Progenitor cell of endocrine pancreas (in vitro differentiated cells): ENCODE measurements at regions not wholly inside any gene's neighbourhood (a gene's known extent, or its start where the extent isn't known, plus 50 kb on each side); places are given as distances from the start of the nearest gene placed in this dataset.
"Not testable (repeated sequence)": the region's sequence is repeated elsewhere in the genome, so short reads cannot be mapped to it uniquely, and the experiment has no call there.

Experiments
- DNase-seq: peaks from one replicate; pipeline ENCODE4 v3.0.0; 2021; ENCODE audit warnings: low spot score; ENCODE audit not compliant: unreplicated experiment
- H3K27ac Mint-ChIP-seq: 2 replicates; pipeline ENCODE4 v1.8.0; 2021; ENCODE audit warnings: mild to moderate bottlenecking, moderate library complexity, mixed read lengths
- H3K27me3 Mint-ChIP-seq: 2 replicates; pipeline ENCODE4 v1.8.0; 2021; ENCODE audit warnings: mixed read lengths
- H3K36me3 Mint-ChIP-seq: 2 replicates; pipeline ENCODE4 v1.8.0; 2022; ENCODE audit warnings: mixed read lengths; ENCODE audit not compliant: insufficient read depth
- H3K4me1 Mint-ChIP-seq: 2 replicates; pipeline ENCODE4 v1.8.0; 2021; ENCODE audit warnings: low read depth, mixed read lengths
- H3K4me3 Mint-ChIP-seq: 2 replicates; pipeline ENCODE4 v1.8.0; 2021; ENCODE audit warnings: low read depth, mild to moderate bottlenecking, moderate library complexity, mixed read lengths
- H3K9me3 Mint-ChIP-seq: 2 replicates; pipeline ENCODE4 v1.8.0; 2021; ENCODE audit warnings: low read depth, mixed read lengths
- TF ChIP-seq, protein P1 (sequence below): fragments of 200-600 bp; sonication (generic); IDR thresholded peaks from one replicate; pipeline ENCODE4 v1.5.0; 2021; ENCODE audit warnings: antibody characterized with exemption, mild to moderate bottlenecking; ENCODE audit not compliant: unreplicated experiment

DNA sequence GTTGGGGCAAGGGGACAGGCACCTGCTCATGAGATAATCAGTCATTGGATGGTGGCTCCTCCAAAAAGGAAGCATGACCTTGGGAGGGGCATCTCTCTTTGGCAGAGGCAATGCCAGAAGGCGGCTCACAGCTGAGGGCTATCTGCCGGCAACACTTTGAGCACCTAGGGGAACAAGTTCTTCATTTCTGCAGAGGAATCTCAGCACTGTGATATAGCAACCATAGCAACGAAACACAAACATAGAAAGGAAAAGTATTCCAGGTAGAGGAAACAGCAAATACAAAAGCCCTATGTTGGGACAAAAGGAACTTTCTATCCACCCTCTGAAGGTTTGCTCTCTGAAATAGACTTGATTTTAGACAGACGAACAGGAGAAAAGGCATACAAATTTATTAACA, 89.1 kb upstream of the NEDD4L start:
- TF ChIP-seq, protein P1, sequence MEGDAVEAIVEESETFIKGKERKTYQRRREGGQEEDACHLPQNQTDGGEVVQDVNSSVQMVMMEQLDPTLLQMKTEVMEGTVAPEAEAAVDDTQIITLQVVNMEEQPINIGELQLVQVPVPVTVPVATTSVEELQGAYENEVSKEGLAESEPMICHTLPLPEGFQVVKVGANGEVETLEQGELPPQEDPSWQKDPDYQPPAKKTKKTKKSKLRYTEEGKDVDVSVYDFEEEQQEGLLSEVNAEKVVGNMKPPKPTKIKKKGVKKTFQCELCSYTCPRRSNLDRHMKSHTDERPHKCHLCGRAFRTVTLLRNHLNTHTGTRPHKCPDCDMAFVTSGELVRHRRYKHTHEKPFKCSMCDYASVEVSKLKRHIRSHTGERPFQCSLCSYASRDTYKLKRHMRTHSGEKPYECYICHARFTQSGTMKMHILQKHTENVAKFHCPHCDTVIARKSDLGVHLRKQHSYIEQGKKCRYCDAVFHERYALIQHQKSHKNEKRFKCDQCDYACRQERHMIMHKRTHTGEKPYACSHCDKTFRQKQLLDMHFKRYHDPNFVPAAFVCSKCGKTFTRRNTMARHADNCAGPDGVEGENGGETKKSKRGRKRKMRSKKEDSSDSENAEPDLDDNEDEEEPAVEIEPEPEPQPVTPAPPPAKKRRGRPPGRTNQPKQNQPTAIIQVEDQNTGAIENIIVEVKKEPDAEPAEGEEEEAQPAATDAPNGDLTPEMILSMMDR, result no peak
- Mint-ChIP-seq H3K27me3 (peaks cover 2% of the 10 kb centered on the region), H3K4me3 (no peak overlapping the region), H3K9me3 (no peaks in the 10 kb centered on the region), H3K36me3 (no peaks in the 10 kb centered on the region), H3K4me1 (no peaks in the 10 kb centered on the region), H3K27ac (no peak overlapping the region)
- no peak for DNase-seq

DNA sequence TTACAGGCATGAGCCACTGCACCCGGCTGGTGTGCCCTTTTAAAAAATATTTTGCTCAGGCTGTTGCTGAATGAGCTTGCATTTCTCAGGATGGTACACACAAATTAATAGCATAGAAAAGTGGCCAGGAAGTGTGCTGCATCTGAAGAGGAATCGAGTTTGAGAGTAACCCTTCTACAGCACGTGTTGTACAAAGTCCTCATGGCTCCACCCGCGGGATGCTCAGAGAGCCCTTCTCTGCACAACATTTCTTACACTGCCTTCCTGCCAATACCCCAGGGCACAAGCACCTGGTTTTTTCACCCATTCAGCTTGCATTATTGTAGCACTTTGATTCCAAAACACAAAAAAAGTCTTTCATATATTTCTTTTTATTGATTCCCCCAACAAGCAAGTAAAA, 90.1 kb upstream of the NEDD4L start:
- Mint-ChIP-seq H3K36me3 (no peaks in the 10 kb centered on the region), H3K27ac (no peak overlapping the region), H3K27me3 (no peaks in the 10 kb centered on the region), H3K9me3 (no peaks in the 10 kb centered on the region), H3K4me3 (no peak overlapping the region), H3K4me1 (no peaks in the 10 kb centered on the region)
- TF ChIP-seq, protein P1, result no peak
- DNase-seq, result no peak

DNA sequence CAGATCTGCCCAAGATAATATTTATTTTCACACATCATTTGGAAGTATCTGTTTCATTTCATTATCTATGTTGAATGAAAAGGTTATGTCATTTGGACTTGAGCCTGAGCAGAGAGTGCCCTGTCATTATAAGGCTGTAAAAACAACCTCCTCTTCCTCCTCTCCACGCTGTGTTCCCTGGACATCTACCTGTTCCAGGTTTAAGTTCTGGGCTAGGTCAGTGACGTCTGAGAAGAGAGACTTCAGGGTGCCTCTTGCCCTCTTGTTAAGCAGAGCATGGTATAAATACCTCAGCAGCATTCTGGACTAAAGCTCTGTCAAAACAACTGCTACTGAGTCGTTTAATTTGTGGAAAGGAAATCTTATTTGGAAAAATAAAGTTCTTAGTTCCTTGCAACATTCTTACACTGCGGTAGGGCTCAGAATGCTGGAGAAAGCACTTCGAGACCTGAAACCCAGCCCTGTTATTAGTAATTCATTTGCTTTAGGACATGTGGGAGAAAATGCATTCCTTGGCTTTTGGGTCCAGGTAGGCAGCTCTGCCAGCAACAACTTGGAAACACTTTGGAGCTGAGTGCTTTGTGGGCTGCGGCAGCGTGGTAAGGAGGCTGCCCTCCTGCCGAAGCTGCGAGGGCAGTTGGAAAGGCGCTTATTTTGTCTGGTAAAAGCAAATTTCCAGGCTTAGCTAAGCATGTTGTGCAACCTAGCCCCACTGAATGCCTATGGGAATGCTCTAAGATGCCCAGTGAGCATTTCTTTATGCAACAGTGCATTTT, 91.8 kb upstream of the NEDD4L start:
- Mint-ChIP-seq H3K27ac (no peak overlapping the region), H3K4me3 (no peak overlapping the region), H3K27me3 (no peaks in the 10 kb centered on the region), H3K4me1 (no peaks in the 10 kb centered on the region), H3K9me3 (no peaks in the 10 kb centered on the region), H3K36me3 (no peaks in the 10 kb centered on the region)
- no peak for DNase-seq
- TF ChIP-seq, protein P1, result no peak

DNA sequence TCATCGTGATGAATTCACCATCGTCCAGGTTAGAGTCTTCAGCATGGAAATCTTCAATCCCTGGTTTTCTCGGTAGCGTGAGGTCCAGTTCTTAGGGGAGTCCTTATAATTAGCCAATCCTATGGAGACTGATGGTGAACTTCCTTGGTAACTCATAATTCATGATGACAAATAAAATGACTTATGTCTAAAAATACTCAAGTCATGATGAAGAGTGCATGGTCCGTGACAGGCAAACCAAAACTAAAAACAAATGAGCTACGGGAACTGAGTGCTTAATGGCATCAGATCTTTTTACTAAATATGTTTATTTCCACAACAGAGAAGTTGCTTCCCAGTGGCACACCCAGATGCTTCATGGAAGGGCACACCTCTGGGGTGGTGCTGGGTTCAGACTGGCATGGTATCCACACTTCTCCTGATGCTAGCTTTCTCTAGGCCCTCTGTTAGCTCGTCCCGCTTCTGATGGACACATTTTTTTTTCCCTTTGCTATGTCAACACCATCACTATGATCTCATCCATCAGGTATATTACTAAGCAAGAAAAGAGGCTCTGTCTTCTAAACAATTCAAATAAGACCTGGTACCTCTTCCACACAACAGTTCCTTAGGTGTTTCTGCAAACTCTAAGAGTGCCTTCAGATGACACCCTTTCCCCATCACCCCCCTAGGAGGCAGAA, 92.8 kb upstream of the NEDD4L start:
- Mint-ChIP-seq H3K27ac (no peak overlapping the region), H3K4me3 (no peak overlapping the region)
- DNase-seq, result no peak

DNA sequence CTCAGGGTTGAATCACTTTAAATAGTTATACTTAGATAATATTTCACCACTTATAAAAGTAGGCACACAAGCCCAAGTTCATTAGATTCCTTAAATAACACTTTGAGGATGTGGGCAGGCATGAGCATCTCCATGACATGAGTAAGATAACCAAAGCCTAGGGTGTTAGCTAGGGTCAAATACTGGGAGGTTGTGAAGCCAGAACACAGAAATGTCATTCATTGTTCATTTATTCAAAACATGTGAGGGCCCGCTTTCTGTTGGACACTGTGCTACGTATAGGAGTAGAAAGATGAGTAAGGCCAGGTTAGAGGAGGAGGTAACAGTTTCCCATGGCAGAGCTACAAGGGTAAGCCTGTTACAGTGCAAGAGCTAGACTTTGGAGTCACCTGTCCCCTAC, 93.5 kb upstream of the NEDD4L start:
- Mint-ChIP-seq H3K27me3 (peaks cover 4% of the 10 kb centered on the region), H3K9me3 (no peaks in the 10 kb centered on the region), H3K36me3 (no peaks in the 10 kb centered on the region), H3K4me1 (no peaks in the 10 kb centered on the region), H3K27ac (no peak overlapping the region), H3K4me3 (no peak overlapping the region)
- no peak for DNase-seq
- TF ChIP-seq, protein P1, result no peak

More for the DNA sequence above, 92.8 kb upstream of the NEDD4L start:
- Mint-ChIP-seq H3K9me3 (no peaks in the 10 kb centered on the region), H3K27me3 (no peaks in the 10 kb centered on the region), H3K4me1 (no peaks in the 10 kb centered on the region), H3K36me3 (no peaks in the 10 kb centered on the region)
- TF ChIP-seq, protein P1, result no peak

DNA sequence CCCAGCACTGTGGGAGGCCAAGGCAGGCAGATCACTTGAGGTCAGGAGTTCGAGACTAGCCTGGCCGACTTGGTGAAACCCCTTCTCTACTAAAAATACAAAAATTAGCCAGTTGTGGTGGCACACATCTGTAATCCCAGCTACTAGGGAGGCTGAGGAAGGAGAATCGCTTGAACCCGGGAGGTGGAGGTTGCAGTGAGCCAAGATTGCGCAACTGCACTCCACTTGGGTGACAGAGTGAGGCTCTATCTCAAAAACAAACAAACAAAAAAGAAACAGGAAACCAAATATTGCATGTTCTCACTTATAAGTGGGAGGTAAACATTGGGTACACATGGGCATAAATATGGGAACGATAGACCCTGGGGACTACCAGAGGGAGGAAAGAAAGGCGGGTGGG, 94.7 kb upstream of the NEDD4L start:
- not testable (repeated sequence) for H3K9me3 Mint-ChIP-seq

More for the DNA sequence above, 94.7 kb upstream of the NEDD4L start:
- not testable (repeated sequence) for DNase-seq, H3K4me1 Mint-ChIP-seq, H3K27ac Mint-ChIP-seq, H3K27me3 Mint-ChIP-seq, H3K36me3 Mint-ChIP-seq, H3K4me3 Mint-ChIP-seq
